CD4-positive, alpha-beta T cell (primary cell): ENCODE measurements at regions not wholly inside any gene's neighbourhood (a gene's known extent, or its start where the extent isn't known, plus 50 kb on each side); places are given as distances from the start of the nearest gene placed in this dataset.

ENCODE experiments used
- ATAC-seq: fragments of 200-7000 bp; cut with Tn5 transposase; one replicate; pipeline ENCODE4 v1.10.0; 2022; ENCODE audit warnings: mild to moderate bottlenecking; ENCODE audit not compliant: poor library complexity
- CTCF ChIA-PET: fragments of 350-600 bp; sonication (Branson Sonifier 250); formaldehyde crosslinking; loops from one replicate; lab custom pipeline; 2021; ENCODE audit warnings: antibody characterized with exemption, inconsistent platforms; lab: Charles Lee
- POLR2A ChIA-PET: fragments of 350-600 bp; sonication (Branson Sonifier 250); formaldehyde crosslinking; loops from one replicate; lab custom pipeline; 2021; ENCODE audit warnings: antibody characterized with exemption, inconsistent platforms; lab: Charles Lee
- DNase-seq, 14 experiments: peaks; one replicate each; pipeline ENCODE4 v3.0.0-alpha.2; 2013 to 2020; ENCODE audit warnings: mixed read lengths in 2 of 14
- H3K27ac ChIP-seq, 2 donors: one replicate each; pipeline versions ENCODE4 v1.5.1 to v1.7.0; 2013; ENCODE audit warnings: low read length in 2 of 2, low read depth in 1 of 2, mild to moderate bottlenecking in 1 of 2
- H3K27me3 ChIP-seq, 2 experiments: 1 replicate in 1 of 2; 2 replicates in 1 of 2; pipeline versions ENCODE4 v1.6.1 to v1.7.0; 2013; ENCODE audit warnings: low read length in 2 of 2, control low read depth in 1 of 2, mild to moderate bottlenecking in 1 of 2, moderate library complexity in 1 of 2; ENCODE audit not compliant: insufficient read depth in 2 of 2, control insufficient read depth in 1 of 2
- H3K36me3 ChIP-seq: one replicate; pipeline ENCODE4 v1.6.1; 2013; ENCODE audit warnings: low read length, control low read depth; ENCODE audit not compliant: insufficient read depth
- H3K4me1 ChIP-seq: one replicate; pipeline ENCODE4 v1.6.1; 2013; ENCODE audit warnings: low read length, control low read depth; ENCODE audit not compliant: insufficient read depth
- H3K4me3 ChIP-seq: one replicate; pipeline ENCODE4 v1.5.1; 2013; ENCODE audit warnings: mild to moderate bottlenecking, low read length, moderate library complexity
- H3K9me3 ChIP-seq, 2 experiments: 1 replicate in 1 of 2; 2 replicates in 1 of 2; pipeline versions ENCODE4 v1.6.1 to v1.7.0; 2013; ENCODE audit warnings: low read length in 2 of 2, mild to moderate bottlenecking in 2 of 2, control low read depth in 1 of 2, moderate library complexity in 1 of 2; ENCODE audit not compliant: control insufficient read depth in 1 of 2, insufficient read depth in 1 of 2
- H3K27ac Mint-ChIP-seq: one replicate; pipeline ENCODE4 v1.8.0; 2020; ENCODE audit warnings: mixed read lengths
- H3K27me3 Mint-ChIP-seq: one replicate; pipeline ENCODE4 v1.8.0; 2021; ENCODE audit warnings: mixed read lengths
- H3K36me3 Mint-ChIP-seq: one replicate; pipeline ENCODE4 v1.8.0; 2021; ENCODE audit warnings: low read depth, mixed read lengths
- H3K4me1 Mint-ChIP-seq: one replicate; pipeline ENCODE4 v1.8.0; 2021; ENCODE audit warnings: low read depth, mixed read lengths
- H3K4me3 Mint-ChIP-seq: one replicate; pipeline ENCODE4 v1.8.0; 2020; ENCODE audit warnings: mild to moderate bottlenecking, mixed read lengths
- H3K9me3 Mint-ChIP-seq: one replicate; pipeline ENCODE4 v1.8.0; 2020; ENCODE audit warnings: mixed read lengths
- CTCF ChIP-seq: fragments of 200-600 bp; IDR thresholded peaks from one replicate; pipeline ENCODE4 v1.8.0; 2022; ENCODE audit warnings: antibody characterized with exemption, mild to moderate bottlenecking
- intact Hi-C, 2 experiments: fragments of 100-400 bp; cut with DNase I in 1 of 2; cut with micrococcal nuclease in 1 of 2; formaldehyde crosslinking; loops; one replicate each; pipeline versions ENCODE4 v1.15.1 to v1.9.0; 2023 to 2025; cut with DNase I, micrococcal nuclease

- Mint-ChIP-seq H3K4me1 (peaks cover 48% of the 10 kb centered on the region), H3K27ac (no peak overlapping the region), H3K27me3 (no peaks in the 10 kb centered on the region), H3K9me3 (no peaks in the 10 kb centered on the region), H3K36me3 (no peaks in the 10 kb centered on the region), H3K4me3 (no peak overlapping the region)
- Histone ChIP-seq H3K36me3 (no peaks in the 10 kb centered on the region), H3K4me3 (no peak overlapping the region), H3K4me1 (peaks cover 58% of the 10 kb centered on the region), H3K27me3 (no peaks in the 10 kb centered on the region), H3K9me3 (no peaks in the 10 kb centered on the region), H3K27ac (no peak overlapping the region)
- POLR2A ChIA-PET = no interaction called here
- CTCF ChIA-PET = interaction anchor here (1.6 kb wide), 1 partner anchor 20 kb away, joined by 6 read pairs; no protein-coding TSS in a partner anchor
- intact Hi-C loops = no loop called here
- no peak for TF ChIP-seq CTCF
- DNase-seq (no peak), ATAC-seq (no peak)
These were observed 66.6 kb upstream of the ENPP6 start for GRCh38 chr4:184284336-184284690.

- DNase-seq (no peak), ATAC-seq (no peak)
- Mint-ChIP-seq H3K27me3 (no peaks in the 10 kb centered on the region), H3K36me3 (no peaks in the 10 kb centered on the region), H3K4me3 (no peak overlapping the region), H3K27ac (no peak overlapping the region), H3K4me1 (peaks cover 44% of the 10 kb centered on the region), H3K9me3 (no peaks in the 10 kb centered on the region)
- Histone ChIP-seq H3K27ac (no peak overlapping the region), H3K27me3 (no peaks in the 10 kb centered on the region), H3K4me3 (no peak overlapping the region), H3K36me3 (no peaks in the 10 kb centered on the region), H3K9me3 (no peaks in the 10 kb centered on the region), H3K4me1 (peaks cover 54% of the 10 kb centered on the region)
- no peak for TF ChIP-seq CTCF
- ChIA-PET POLR2A (no interaction called here), CTCF (interaction anchor here (0.7 to 1.6 kb wide), 2 partner anchors 19 to 218 kb away, joined by 3 to 6 read pairs; no protein-coding TSS in a partner anchor)
- intact Hi-C loops = no loop called here
These were observed 66.1 kb upstream of the ENPP6 start for GRCh38 chr4:184283659-184284335.

GRCh38 chr4:184282895-184283654, 65.4 kb upstream of the ENPP6 start:
- Histone ChIP-seq H3K4me1 (peaks cover 47% of the 10 kb centered on the region), H3K9me3 (no peaks in the 10 kb centered on the region), H3K27ac (no peak overlapping the region), H3K36me3 (no peaks in the 10 kb centered on the region), H3K27me3 (no peaks in the 10 kb centered on the region), H3K4me3 (no peak overlapping the region)
- no peak overlapping the region for H3K4me3 Mint-ChIP-seq
- no peaks in the 10 kb centered on the region for H3K9me3 Mint-ChIP-seq
- no peaks in the 10 kb centered on the region for H3K27me3 Mint-ChIP-seq
- no peaks in the 10 kb centered on the region for H3K36me3 Mint-ChIP-seq
- no peak for TF ChIP-seq CTCF
- ATAC-seq (no peak), DNase-seq (no peak)
- ChIA-PET POLR2A (interaction anchor here (1.6 kb wide), 1 partner anchor 15 kb away, joined by 4 read pairs; no protein-coding TSS in a partner anchor), CTCF (interaction anchor here (0.7 to 1.1 kb wide), 3 partner anchors 19 to 219 kb away, joined by 3 read pairs; no protein-coding TSS in a partner anchor)
- H3K4me1 Mint-ChIP-seq = peaks cover 37% of the 10 kb centered on the region
- no peak overlapping the region for H3K27ac Mint-ChIP-seq
- intact Hi-C loops = no loop called here
